H1 (cell line): ENCODE measurements at regions not wholly inside any gene's neighbourhood (a gene's known extent, or its start where the extent isn't known, plus 50 kb on each side); places are given as distances from the start of the nearest gene placed in this dataset.

ENCODE experiments used
- CTCF ChIA-PET: fragments of 300-600 bp; sonication (Branson Sonifier 250); formaldehyde crosslinking; loops from one replicate; lab custom pipeline; 2021; ENCODE audit not compliant: partially characterized antibody; lab: Charles Lee
- POLR2A ChIA-PET: fragments of 300-600 bp; sonication (Branson Sonifier 250); formaldehyde crosslinking; loops from one replicate; lab custom pipeline; 2021; ENCODE audit warnings: inconsistent platforms; ENCODE audit not compliant: partially characterized antibody; lab: Charles Lee
- DNase-seq, 2 experiments: peaks; one replicate each; pipeline versions ENCODE4 v3.0.0 to v3.0.0-alpha.2; 2010 to 2022; ENCODE audit warnings: low spot score in 2 of 2, low read depth in 1 of 2, mixed read lengths in 1 of 2
- FAIRE-seq: peaks from 2 replicates; lab custom pipeline; 2011; peaks lifted over from hg19 to GRCh38; lab: Jason Lieb, UNC
- H2AFZ ChIP-seq: 2 replicates; pipeline ENCODE4 v1.8.1; 2012; ENCODE audit warnings: low read length, inconsistent platforms
- H2AK5ac ChIP-seq: 2 replicates; pipeline ENCODE4 v1.6.1; 2013; ENCODE audit warnings: low read depth, low read length
- H2BK120ac ChIP-seq: replicated peaks from 2 replicates; pipeline ENCODE3; 2013; ENCODE audit warnings: low read depth, low read length, inconsistent platforms
- H2BK12ac ChIP-seq: 2 replicates; pipeline ENCODE4 v1.6.1; 2013; ENCODE audit warnings: low read depth, low read length
- H2BK15ac ChIP-seq: 2 replicates; pipeline ENCODE4 v1.6.1; 2013; ENCODE audit warnings: low read length
- H2BK20ac ChIP-seq: 2 replicates; pipeline ENCODE4 v1.6.1; 2013; ENCODE audit warnings: low read length
- H2BK5ac ChIP-seq: 2 replicates; pipeline ENCODE4 v1.6.1; 2013; ENCODE audit warnings: low read depth, low read length
- H3K14ac ChIP-seq: 2 replicates; pipeline ENCODE4 v1.6.1; 2013; ENCODE audit warnings: inconsistent platforms; ENCODE audit not compliant: insufficient read length
- H3K18ac ChIP-seq: 2 replicates; pipeline ENCODE4 v1.6.1; 2013; ENCODE audit warnings: low read length; ENCODE audit errors: extremely low read depth
- H3K23ac ChIP-seq: 2 replicates; pipeline ENCODE4 v1.6.1; 2013; ENCODE audit warnings: inconsistent platforms; ENCODE audit not compliant: insufficient read length
- H3K23me2 ChIP-seq: 2 replicates; pipeline ENCODE4 v1.6.1; 2013; ENCODE audit warnings: low read depth, low read length
- H3K27ac ChIP-seq: 2 replicates; pipeline ENCODE4 v1.6.1; 2011; ENCODE audit warnings: low read depth, low read length, inconsistent platforms
- H3K27me3 ChIP-seq, 4 experiments: replicated peaks in 1 of 4; 1 replicate in 1 of 4; 2 replicates in 3 of 4; pipeline versions ENCODE4 v1.6.1 to v1.8.1; 2011 to 2013; ENCODE audit warnings: low read length in 3 of 4, mild to moderate bottlenecking in 3 of 4, inconsistent platforms in 2 of 4, mixed read lengths in 2 of 4, moderate library complexity in 1 of 4; ENCODE audit not compliant: control insufficient read depth in 3 of 4, insufficient read depth in 3 of 4; ENCODE audit errors: extremely low read depth in 1 of 4
- H3K36me3 ChIP-seq, 4 experiments: 2 replicates each; pipeline versions ENCODE4 v1.6.1 to v1.8.1; 2011 to 2013; ENCODE audit warnings: mild to moderate bottlenecking in 4 of 4, low read length in 3 of 4, moderate library complexity in 2 of 4, control low read depth in 1 of 4, inconsistent platforms in 1 of 4; ENCODE audit not compliant: insufficient read depth in 4 of 4, control insufficient read depth in 2 of 4
- H3K4ac ChIP-seq: replicated peaks from 2 replicates; pipeline ENCODE3; 2013; ENCODE audit warnings: low read length, low read depth, mixed read lengths, inconsistent platforms; ENCODE audit not compliant: insufficient read length
- H3K4me1 ChIP-seq, 4 experiments: replicated peaks in 1 of 4; 1 replicate in 1 of 4; 2 replicates in 3 of 4; pipeline versions ENCODE4 v1.6.1 to v1.8.1; 2011 to 2013; ENCODE audit warnings: low read length in 3 of 4, inconsistent platforms in 2 of 4, mixed read lengths in 1 of 4; ENCODE audit not compliant: insufficient read depth in 4 of 4, control insufficient read depth in 3 of 4
- H3K4me2 ChIP-seq, 2 experiments: 2 replicates each; pipeline versions ENCODE4 v1.6.1 to v1.8.1; 2011 to 2013; ENCODE audit warnings: low read depth in 2 of 2, low read length in 2 of 2, control low read depth in 1 of 2, inconsistent platforms in 1 of 2, mild to moderate bottlenecking in 1 of 2; ENCODE audit not compliant: insufficient read depth in 1 of 2
- H3K4me3 ChIP-seq, 4 experiments: fragments of 200-600, 300-600 bp in 1 of 4; sonication (generic), shearing (Covaris generic), sonication (Bioruptor Twin) in 1 of 4; 2 replicates each; pipeline versions ENCODE4 v1.5.1 to v1.8.1; 2011 to 2016; ENCODE audit warnings: low read length in 4 of 4, low read depth in 3 of 4, control low read depth in 2 of 4, inconsistent platforms in 2 of 4, mild to moderate bottlenecking in 2 of 4, mixed read lengths in 1 of 4, moderate library complexity in 1 of 4; ENCODE audit not compliant: insufficient read depth in 2 of 4; ENCODE audit errors: extremely low read depth in 1 of 4
- H3K56ac ChIP-seq: replicated peaks from 2 replicates; pipeline ENCODE3; 2013; ENCODE audit warnings: low read depth, mild to moderate bottlenecking, mixed read lengths, low read length, inconsistent platforms; ENCODE audit not compliant: insufficient read length
- H3K79me1 ChIP-seq: 2 replicates; pipeline ENCODE4 v1.6.1; 2013; ENCODE audit warnings: low read depth, low read length, control low read depth
- H3K79me2 ChIP-seq, 2 experiments: 2 replicates each; pipeline versions ENCODE4 v1.6.1 to v1.8.1; 2012 to 2013; ENCODE audit warnings: low read length in 2 of 2, mild to moderate bottlenecking in 2 of 2, inconsistent platforms in 1 of 2; ENCODE audit not compliant: insufficient read depth in 2 of 2, control insufficient read depth in 1 of 2
- H3K9ac ChIP-seq, 4 experiments: replicated peaks in 1 of 4; 1 replicate in 1 of 4; 2 replicates in 3 of 4; pipeline versions ENCODE4 v1.6.1 to v1.8.1; 2011 to 2013; ENCODE audit warnings: low read depth in 3 of 4, low read length in 3 of 4, control low read depth in 2 of 4, mild to moderate bottlenecking in 2 of 4, moderate library complexity in 2 of 4, inconsistent platforms in 1 of 4; ENCODE audit errors: extremely low read depth in 1 of 4
- H3K9me3 ChIP-seq, 2 experiments: 2 replicates each; pipeline versions ENCODE4 v1.6.1 to v1.8.1; 2012 to 2013; ENCODE audit warnings: mild to moderate bottlenecking in 2 of 2, moderate library complexity in 2 of 2, control low read depth in 1 of 2, inconsistent platforms in 1 of 2, low read depth in 1 of 2, low read length in 1 of 2, mixed read lengths in 1 of 2; ENCODE audit not compliant: insufficient read depth in 2 of 2
- H4K20me1 ChIP-seq, 2 experiments: replicated peaks in 1 of 2; 2 replicates each; pipeline versions ENCODE3 to v1.8.1; 2011 to 2013; ENCODE audit warnings: inconsistent platforms in 2 of 2, low read length in 2 of 2, mild to moderate bottlenecking in 1 of 2; ENCODE audit not compliant: insufficient read depth in 2 of 2, control insufficient read depth in 1 of 2
- H4K5ac ChIP-seq: 2 replicates; pipeline ENCODE4 v1.6.1; 2013; ENCODE audit warnings: low read length, low read depth, mixed read lengths, inconsistent platforms; ENCODE audit not compliant: insufficient read length
- H4K8ac ChIP-seq: 2 replicates; pipeline ENCODE4 v1.8.0; 2013; ENCODE audit warnings: mild to moderate bottlenecking, moderate library complexity, low read length, inconsistent platforms; ENCODE audit not compliant: insufficient read depth; ENCODE audit errors: extremely low read depth
- H4K91ac ChIP-seq: replicated peaks from 2 replicates; pipeline ENCODE3; 2013; ENCODE audit warnings: low read length, mixed read lengths, inconsistent platforms; ENCODE audit not compliant: insufficient read length
- CTBP2 ChIP-seq: IDR thresholded peaks from 2 replicates; pipeline ENCODE4 v1.7.0; 2011; ENCODE audit warnings: borderline replicate concordance, mild to moderate bottlenecking, moderate library complexity, mixed read lengths, low read length; ENCODE audit not compliant: insufficient read depth, insufficient read length
- EGR1 ChIP-seq: IDR thresholded peaks from 2 replicates; pipeline ENCODE4 v1.6.1; 2011; ENCODE audit warnings: low read depth, low read length, borderline replicate concordance
- GTF2F1 ChIP-seq: IDR thresholded peaks from 2 replicates; pipeline ENCODE4 v1.6.1; 2012; ENCODE audit warnings: low read depth, low read length, improper control_type of control experiment, borderline replicate concordance
- HDAC2 ChIP-seq, 2 experiments: fragments of 300-600 bp in 1 of 2; sonication (generic) in 1 of 2; IDR thresholded peaks; 2 replicates each; pipeline ENCODE4 v1.6.1; 2011 to 2012; ENCODE audit warnings: low read depth in 2 of 2, low read length in 2 of 2, mild to moderate bottlenecking in 2 of 2, moderate library complexity in 2 of 2, borderline replicate concordance in 1 of 2, inconsistent platforms in 1 of 2
- JUN ChIP-seq: IDR thresholded peaks from 2 replicates; pipeline ENCODE4 v1.6.1; 2011; ENCODE audit warnings: low read depth, mild to moderate bottlenecking, improper control_type of control experiment, low read length
- JUND ChIP-seq: IDR thresholded peaks from 2 replicates; pipeline ENCODE4 v1.6.1; 2011; ENCODE audit warnings: mild to moderate bottlenecking, improper control_type of control experiment, low read length
- KDM1A ChIP-seq: fragments of 200-600, 300-600 bp; sonication (generic); IDR thresholded peaks from 2 replicates; pipeline ENCODE4 v1.7.1; 2016; ENCODE audit warnings: mild to moderate bottlenecking, low read length, borderline replicate concordance
- KDM4A ChIP-seq: IDR thresholded peaks from one replicate; pipeline ENCODE4 v1.7.1; 2012; ENCODE audit warnings: low read depth, mild to moderate bottlenecking, moderate library complexity, low read length, inconsistent platforms; ENCODE audit not compliant: severe bottlenecking
- KDM5A ChIP-seq: fragments of 200-600 bp; IDR thresholded peaks from 2 replicates; pipeline ENCODE4 v1.7.1; 2012; ENCODE audit warnings: mild to moderate bottlenecking, low read length, inconsistent platforms, mixed read lengths
- MAFK ChIP-seq: IDR thresholded peaks from 2 replicates; pipeline ENCODE4 v1.6.1; 2012; ENCODE audit warnings: low read depth, mild to moderate bottlenecking, improper control_type of control experiment, low read length
- PHF8 ChIP-seq: fragments of 200-600 bp; sonication (generic); conservative IDR thresholded peaks from 2 replicates; pipeline ENCODE4 v1.7.1; 2012; ENCODE audit warnings: low read depth, mild to moderate bottlenecking, inconsistent platforms, low read length, moderate library complexity
- RBBP5 ChIP-seq: IDR thresholded peaks from 2 replicates; pipeline ENCODE4 v1.7.1; 2012; ENCODE audit warnings: low read depth, mild to moderate bottlenecking, inconsistent platforms, low read length, moderate library complexity, borderline replicate concordance
- SIRT6 ChIP-seq: IDR thresholded peaks from one replicate; pipeline ENCODE4 v1.7.1; 2012; ENCODE audit warnings: low read length, inconsistent platforms
- SIX5 ChIP-seq: IDR thresholded peaks from 2 replicates; pipeline ENCODE4 v1.6.1; 2011; ENCODE audit warnings: mild to moderate bottlenecking, low read depth, low read length
- TCF12 ChIP-seq: IDR thresholded peaks from 2 replicates; pipeline ENCODE4 v1.6.1; 2011; ENCODE audit warnings: low read depth, mild to moderate bottlenecking, low read length
- YY1 ChIP-seq: IDR thresholded peaks from 2 replicates; pipeline ENCODE4 v1.6.1; 2011; ENCODE audit warnings: low read depth, mild to moderate bottlenecking, low read length
- WGBS, 2 experiments: shearing (Covaris generic) in 1 of 2; methylation state at CpG; one replicate each; pipeline versions ENCODE4 v1.1.6 to v1.1.7; 2013 to 2015; ENCODE audit warnings: low lambda C conversion rate in 2 of 2, mixed read lengths in 2 of 2, inconsistent platforms in 1 of 2, low coverage in 1 of 2, missing lambda C conversion rate in 1 of 2; ENCODE audit not compliant: insufficient replicate concordance in 2 of 2, insufficient coverage in 1 of 2, insufficient read length in 1 of 2; ENCODE audit errors: extremely low coverage in 1 of 2, missing lambda C conversion rate in 1 of 2; 5-methylcytosine and 5-hydroxymethylcytosine counted together

DNA sequence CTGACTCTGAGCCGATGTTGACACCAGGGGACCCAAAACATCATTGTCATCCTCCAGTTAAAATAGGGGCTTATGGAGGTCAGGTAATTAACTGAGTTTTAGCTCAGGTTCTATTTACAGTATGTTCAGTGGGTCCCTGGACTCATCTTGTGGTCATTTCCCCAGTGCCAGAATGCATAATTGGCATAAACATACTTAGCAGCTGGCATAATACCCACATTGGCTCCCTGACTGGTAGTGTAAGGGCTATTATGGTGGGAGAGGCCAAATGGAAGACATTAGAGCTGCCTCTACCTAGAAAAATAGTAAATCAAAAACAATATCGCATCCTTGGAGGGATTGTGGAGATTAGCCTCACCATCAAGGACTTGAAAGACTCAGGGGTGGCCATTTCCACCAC, 350.9 kb downstream of the C12orf75 start:
- no peaks in the 10 kb centered on the region for H3K23me2 ChIP-seq
- no peaks in the 10 kb centered on the region for H3K27me3 ChIP-seq
- H3K18ac ChIP-seq, result no peak overlapping the region
- H3K23ac ChIP-seq, result no peak overlapping the region
- H3K36me3 ChIP-seq, result no peaks in the 10 kb centered on the region
- H3K14ac ChIP-seq, result no peak overlapping the region
- no peak overlapping the region for H3K4ac ChIP-seq
- H4K5ac ChIP-seq, result no peak overlapping the region
- H3K79me2 ChIP-seq, result no peaks in the 10 kb centered on the region
- ChIA-PET POLR2A (interaction anchor here (1.5 kb wide), 1 partner anchor 18 kb away, joined by 3 read pairs; no protein-coding TSS in a partner anchor), CTCF (interaction anchor here (0.9 to 2.0 kb wide), 2 partner anchors 24 to 25 kb away, joined by 3 to 8 read pairs; no protein-coding TSS in a partner anchor)
- H3K9ac ChIP-seq, result no peak overlapping the region
- H3K56ac ChIP-seq, result no peak overlapping the region
- DNase-seq, result no peak
- H2AK5ac ChIP-seq, result no peak overlapping the region
- H3K79me1 ChIP-seq, result no peaks in the 10 kb centered on the region
- H4K91ac ChIP-seq, result no peak overlapping the region
- H2BK5ac ChIP-seq, result no peak overlapping the region
- WGBS, 2 experiments, result 96% methylated on average over 2 of the region's 2 CpGs; no CpG with 5 or more reads in 1 of the 2 experiments
- H2BK120ac ChIP-seq, result no peak overlapping the region
- H3K9me3 ChIP-seq, result no peaks in the 10 kb centered on the region
- H2AFZ ChIP-seq, result no peak overlapping the region
- no peak overlapping the region for H4K8ac ChIP-seq
- no peaks in the 10 kb centered on the region for H3K4me1 ChIP-seq
- FAIRE-seq, result no peak
- H2BK20ac ChIP-seq, result no peak overlapping the region
- H3K4me3 ChIP-seq, result no peak overlapping the region
- H2BK12ac ChIP-seq, result no peak overlapping the region
- H3K4me2 ChIP-seq, result no peak overlapping the region
- no peak overlapping the region for H3K27ac ChIP-seq
- H4K20me1 ChIP-seq, result no peaks in the 10 kb centered on the region
- H2BK15ac ChIP-seq, result no peak overlapping the region
- TF ChIP-seq CTBP2 (no peak), TCF12 (no peak), SIX5 (no peak), SIRT6 (no peak), KDM1A (no peak), YY1 (no peak), MAFK (no peak), EGR1 (no peak), GTF2F1 (no peak), HDAC2 (IDR thresholded peaks at IDR 0.05; ENCODE audit: borderline replicate concordance in 1 of 2, low read depth in 2 of 2, low read length in 2 of 2) (no peak), PHF8 (no peak), JUND (no peak), KDM4A (no peak), RBBP5 (no peak), JUN (no peak), KDM5A (no peak)
